ENCODE measurements at regions not wholly inside any gene's neighbourhood (a gene's known extent, or its start where the extent isn't known, plus 50 kb on each side); places are given as distances from the start of the nearest gene placed in this dataset.

- H3K36me3 ChIP-seq (ENCODE audit: insufficient read depth, low read length, poor library complexity, severe bottlenecking): no peaks in the 10 kb centered on the region
- H3K9me3 ChIP-seq (ENCODE audit: low read depth, low read length, poor library complexity, severe bottlenecking): no peaks in the 10 kb centered on the region
- POLR2A ChIA-PET (ENCODE audit: low non-redundant PET): no interaction called here
- DNase-seq (ENCODE audit: low spot score): no peak
- H3K27ac ChIP-seq (ENCODE audit: low read depth, low read length, poor library complexity, severe bottlenecking): no peak overlapping the region
- CTCF ChIA-PET: no interaction called here
- no TSS peak for BruUV-seq (replicated peaks)
- peaks cover 3% of the 10 kb centered on the region for H3K4me1 ChIP-seq (ENCODE audit: insufficient read depth, low read length, poor library complexity, severe bottlenecking)
- H3K4me3 ChIP-seq (ENCODE audit: low read depth, low read length, poor library complexity, severe bottlenecking): no peak overlapping the region
- intact Hi-C loops (cut with micrococcal nuclease; ENCODE audit: unreplicated experiment): no loop called here
- TF ChIP-seq EZH2 (IDR thresholded peaks at IDR 0.05; ENCODE audit: borderline replicate concordance, low read depth, low read length, poor library complexity, severe bottlenecking): no peak
- no peak for TF ChIP-seq CTCF (conservative IDR thresholded peaks at IDR 0.05; ENCODE audit: low read depth, low read length)
- H3K27me3 ChIP-seq (replicated peaks; ENCODE audit: insufficient read depth, low read depth, low read length, poor library complexity): peaks cover 66% of the 10 kb centered on the region
Measured at GRCh38 chr13:111537843-111538499, 217.5 kb downstream of the TEX29 start.

- no peak for DNase-seq (ENCODE audit: low spot score)
Measured at GRCh38 chr13:111539252-111539651, 218.8 kb downstream of the TEX29 start.

GRCh38 chr13:111539791-111540446 is 219.5 kb downstream of the TEX29 start:
- DNase-seq (ENCODE audit: low spot score): no peak
- H3K9me3 ChIP-seq (ENCODE audit: low read depth, low read length, poor library complexity, severe bottlenecking): no peaks in the 10 kb centered on the region
- CTCF ChIA-PET: no interaction called here
- intact Hi-C loops (cut with micrococcal nuclease; ENCODE audit: unreplicated experiment): no loop called here
- H3K27me3 ChIP-seq (replicated peaks; ENCODE audit: insufficient read depth, low read depth, low read length, poor library complexity): peaks cover 46% of the 10 kb centered on the region
- POLR2A ChIA-PET (ENCODE audit: low non-redundant PET): no interaction called here
- no peaks in the 10 kb centered on the region for H3K36me3 ChIP-seq (ENCODE audit: insufficient read depth, low read length, poor library complexity, severe bottlenecking)
- no peak overlapping the region for H3K4me3 ChIP-seq (ENCODE audit: low read depth, low read length, poor library complexity, severe bottlenecking)
- BruUV-seq (replicated peaks): no TSS peak
- TF ChIP-seq CTCF (conservative IDR thresholded peaks at IDR 0.05; ENCODE audit: low read depth, low read length) (no peak), EZH2 (IDR thresholded peaks at IDR 0.05; ENCODE audit: borderline replicate concordance, low read depth, low read length, poor library complexity, severe bottlenecking) (no peak)
- H3K27ac ChIP-seq (ENCODE audit: low read depth, low read length, poor library complexity, severe bottlenecking): no peak overlapping the region
- H3K4me1 ChIP-seq (ENCODE audit: insufficient read depth, low read length, poor library complexity, severe bottlenecking): peaks cover 3% of the 10 kb centered on the region

More at GRCh38 chr13:111539252-111539651, 218.8 kb downstream of the TEX29 start:
- H3K4me1 ChIP-seq (ENCODE audit: insufficient read depth, low read length, poor library complexity, severe bottlenecking): peaks cover 3% of the 10 kb centered on the region
- H3K36me3 ChIP-seq (ENCODE audit: insufficient read depth, low read length, poor library complexity, severe bottlenecking): no peaks in the 10 kb centered on the region
- H3K4me3 ChIP-seq (ENCODE audit: low read depth, low read length, poor library complexity, severe bottlenecking): no peak overlapping the region
- intact Hi-C loops (cut with micrococcal nuclease; ENCODE audit: unreplicated experiment): no loop called here
- no peaks in the 10 kb centered on the region for H3K9me3 ChIP-seq (ENCODE audit: low read depth, low read length, poor library complexity, severe bottlenecking)
- no peak for TF ChIP-seq EZH2 (IDR thresholded peaks at IDR 0.05; ENCODE audit: borderline replicate concordance, low read depth, low read length, poor library complexity, severe bottlenecking)
- no peak for TF ChIP-seq CTCF (conservative IDR thresholded peaks at IDR 0.05; ENCODE audit: low read depth, low read length)
- ChIA-PET CTCF (interaction anchor here (0.6 kb wide), 1 partner anchor 535 kb away, joined by 3 read pairs; no protein-coding TSS in a partner anchor), POLR2A (ENCODE audit: low non-redundant PET) (no interaction called here)
- peaks cover 53% of the 10 kb centered on the region for H3K27me3 ChIP-seq (replicated peaks; ENCODE audit: insufficient read depth, low read depth, low read length, poor library complexity)
- H3K27ac ChIP-seq (ENCODE audit: low read depth, low read length, poor library complexity, severe bottlenecking): no peak overlapping the region
- no TSS peak for BruUV-seq (replicated peaks)
